ENCODE measurements at regions not wholly inside any gene's neighbourhood (a gene's known extent, or its start where the extent isn't known, plus 50 kb on each side); places are given as distances from the start of the nearest gene placed in this dataset.

- WGBS (ENCODE audit: low lambda C conversion rate, missing lambda C conversion rate): 89% methylated on average over 10 of the region's 10 CpGs
- TF ChIP-seq CTCF (IDR thresholded peaks at IDR 0.05; ENCODE audit: poor library complexity) (no peak), EZH2 (IDR thresholded peaks at IDR 0.05; ENCODE audit: borderline replicate concordance) (no peak), EZH2phosphoT487 (IDR thresholded peaks at IDR 0.05; ENCODE audit: low read depth, severe bottlenecking, unreplicated experiment) (no peak)
These were observed 61.6 kb upstream of the ANKRD1 start for GRCh38 chr10:90982406-90983008.

GRCh38 chr10:90983914-90984549 is 63.1 kb upstream of the ANKRD1 start:
- Histone ChIP-seq H3K36me3 (replicated peaks; ENCODE audit: insufficient read depth, low read depth) (no peaks in the 10 kb centered on the region), H3K4me1 (ENCODE audit: insufficient read depth) (no peaks in the 10 kb centered on the region), H2AFZ (no peak overlapping the region), H3K9me3 (ENCODE audit: low read depth) (no peaks in the 10 kb centered on the region), H3K27ac (no peak overlapping the region), H3K27me3 (no peaks in the 10 kb centered on the region), H3K4me3 (no peak overlapping the region), H3K4me2 (no peak overlapping the region), H3K79me2 (no peaks in the 10 kb centered on the region), H3K9me2 (replicated peaks; ENCODE audit: insufficient read depth) (no peaks in the 10 kb centered on the region), H4K20me1 (ENCODE audit: insufficient read depth, poor library complexity, severe bottlenecking) (no peaks in the 10 kb centered on the region)
- WGBS (ENCODE audit: low lambda C conversion rate, missing lambda C conversion rate): 75% methylated on average over 6 of the region's 6 CpGs
- no peak for TF ChIP-seq EZH2phosphoT487 (IDR thresholded peaks at IDR 0.05; ENCODE audit: low read depth, severe bottlenecking, unreplicated experiment)
- TF ChIP-seq EZH2 (IDR thresholded peaks at IDR 0.05; ENCODE audit: borderline replicate concordance): no peak
- TF ChIP-seq CTCF (IDR thresholded peaks at IDR 0.05; ENCODE audit: poor library complexity): no peak
- DNase-seq (ENCODE audit: low spot score): no peak

More at GRCh38 chr10:90982406-90983008, 61.6 kb upstream of the ANKRD1 start:
- Histone ChIP-seq H3K4me3 (no peak overlapping the region), H3K27me3 (no peaks in the 10 kb centered on the region), H3K4me1 (ENCODE audit: insufficient read depth) (no peaks in the 10 kb centered on the region), H3K9me3 (ENCODE audit: low read depth) (no peaks in the 10 kb centered on the region), H3K9me2 (replicated peaks; ENCODE audit: insufficient read depth) (no peaks in the 10 kb centered on the region), H3K4me2 (no peak overlapping the region), H4K20me1 (ENCODE audit: insufficient read depth, poor library complexity, severe bottlenecking) (no peaks in the 10 kb centered on the region), H2AFZ (no peak overlapping the region), H3K27ac (no peak overlapping the region), H3K79me2 (no peaks in the 10 kb centered on the region), H3K36me3 (replicated peaks; ENCODE audit: insufficient read depth, low read depth) (no peaks in the 10 kb centered on the region)
- no peak for DNase-seq (ENCODE audit: low spot score)

- Histone ChIP-seq H3K4me2 (no peak overlapping the region), H3K4me1 (ENCODE audit: insufficient read depth) (no peaks in the 10 kb centered on the region), H4K20me1 (ENCODE audit: insufficient read depth, poor library complexity, severe bottlenecking) (no peaks in the 10 kb centered on the region), H3K36me3 (replicated peaks; ENCODE audit: insufficient read depth, low read depth) (no peaks in the 10 kb centered on the region), H3K9me2 (replicated peaks; ENCODE audit: insufficient read depth) (no peaks in the 10 kb centered on the region), H3K79me2 (no peaks in the 10 kb centered on the region), H3K27ac (no peak overlapping the region), H3K9me3 (ENCODE audit: low read depth) (no peaks in the 10 kb centered on the region), H3K4me3 (no peak overlapping the region), H3K27me3 (no peaks in the 10 kb centered on the region), H2AFZ (no peak overlapping the region)
- WGBS (ENCODE audit: low lambda C conversion rate, missing lambda C conversion rate): 71% methylated on average over 3 of the region's 3 CpGs
- no peak for DNase-seq (ENCODE audit: low spot score)
- TF ChIP-seq EZH2 (IDR thresholded peaks at IDR 0.05; ENCODE audit: borderline replicate concordance) (no peak), EZH2phosphoT487 (IDR thresholded peaks at IDR 0.05; ENCODE audit: low read depth, severe bottlenecking, unreplicated experiment) (no peak), CTCF (IDR thresholded peaks at IDR 0.05; ENCODE audit: poor library complexity) (no peak)
These were observed 64.0 kb upstream of the ANKRD1 start for GRCh38 chr10:90984898-90985297.

All from hepatocyte (in vitro differentiated cells).